Spinal cord (tissue), 9 donors: ENCODE measurements at regions not wholly inside any gene's neighbourhood (a gene's known extent, or its start where the extent isn't known, plus 50 kb on each side); places are given as distances from the start of the nearest gene placed in this dataset.

ENCODE experiments used
- DNase-seq, 6 donors: peaks; one replicate each; pipeline versions ENCODE4 v3.0.0 to v3.0.0-alpha.2; 2013 to 2015; ENCODE audit warnings: low spot score in 6 of 6, low read depth in 4 of 6
- H3K27ac ChIP-seq: one replicate; pipeline ENCODE4 v1.5.1; 2013; ENCODE audit warnings: low read depth, low read length, control low read depth
- H3K27me3 ChIP-seq: one replicate; pipeline ENCODE4 v1.6.1; 2013; ENCODE audit warnings: low read length; ENCODE audit not compliant: control insufficient read depth, insufficient read depth
- H3K36me3 ChIP-seq: one replicate; pipeline ENCODE4 v1.6.1; 2013; ENCODE audit warnings: low read length; ENCODE audit not compliant: control insufficient read depth, insufficient read depth
- H3K4me1 ChIP-seq: one replicate; pipeline ENCODE4 v1.6.1; 2013; ENCODE audit warnings: low read length; ENCODE audit not compliant: control insufficient read depth, insufficient read depth
- H3K4me3 ChIP-seq: one replicate; pipeline ENCODE4 v1.5.1; 2013; ENCODE audit warnings: low read depth, low read length, control low read depth
- H3K9me3 ChIP-seq: one replicate; pipeline ENCODE4 v1.6.1; 2013; ENCODE audit warnings: low read length; ENCODE audit not compliant: control insufficient read depth, insufficient read depth
- WGBS: methylation state at CpG from one replicate; pipeline ENCODE4 v1.1.5; 2013; ENCODE audit warnings: missing lambda C conversion rate; ENCODE audit not compliant: insufficient coverage; 5-methylcytosine and 5-hydroxymethylcytosine counted together
- donor health status: healthy.

DNA sequence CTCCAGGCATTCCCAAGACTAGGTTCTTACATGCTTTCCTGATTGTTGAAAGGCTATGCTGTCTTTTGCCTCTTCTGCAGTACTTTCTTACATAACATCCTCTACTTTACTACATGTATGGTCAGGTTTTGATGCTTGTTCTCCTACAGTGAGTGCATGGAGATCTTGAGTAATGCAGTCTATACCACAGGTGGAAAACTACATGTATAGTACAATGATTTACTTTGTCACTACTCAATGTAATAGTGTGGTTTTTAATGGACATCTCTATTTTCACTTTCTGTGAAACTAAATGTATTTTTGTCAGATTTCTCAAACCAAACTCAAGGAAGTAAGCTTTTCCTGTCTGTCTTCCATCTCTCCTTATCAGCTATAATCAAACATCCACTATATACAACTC, 657.0 kb downstream of the TUSC7 start:
- Histone ChIP-seq H3K27ac (no peak overlapping the region), H3K27me3 (no peaks in the 10 kb centered on the region), H3K4me1 (no peaks in the 10 kb centered on the region), H3K9me3 (no peaks in the 10 kb centered on the region), H3K36me3 (no peaks in the 10 kb centered on the region), H3K4me3 (no peak overlapping the region)
- DNase-seq, result no peak

DNA sequence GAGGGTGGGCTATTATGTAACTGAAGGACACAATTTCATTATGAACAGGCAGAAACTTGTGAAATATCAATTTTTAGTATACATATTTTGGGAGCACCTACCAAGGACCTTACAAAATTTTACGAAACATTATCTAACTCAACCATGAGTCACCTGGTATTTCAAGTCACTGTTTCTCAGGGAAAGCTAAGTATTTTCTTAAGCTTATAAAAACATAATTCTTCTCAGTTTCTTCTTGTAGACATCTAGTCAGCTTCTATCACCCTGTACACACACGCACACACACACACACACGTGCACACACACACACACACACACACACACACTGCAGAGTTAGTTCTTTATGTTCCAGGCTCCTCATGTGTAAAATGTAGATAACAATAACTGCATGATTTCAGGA, 658.3 kb downstream of the TUSC7 start:
- Histone ChIP-seq H3K36me3 (no peaks in the 10 kb centered on the region), H3K4me1 (no peaks in the 10 kb centered on the region), H3K4me3 (no peak overlapping the region), H3K27ac (no peak overlapping the region), H3K9me3 (no peaks in the 10 kb centered on the region), H3K27me3 (no peaks in the 10 kb centered on the region)
- no peak for DNase-seq
- no CpG with 5 or more reads among the region's 3 CpGs for WGBS

- WGBS, result no CpG with 5 or more reads among the region's 2 CpGs
- H3K9me3 ChIP-seq, result peaks cover 4% of the 10 kb centered on the region
- no peak overlapping the region for H3K4me3 ChIP-seq
- H3K4me1 ChIP-seq, result no peaks in the 10 kb centered on the region
- no peak overlapping the region for H3K27ac ChIP-seq
- DNase-seq, result peak in 1 of 6 donors; percentile 53
- H3K36me3 ChIP-seq, result no peaks in the 10 kb centered on the region
- H3K27me3 ChIP-seq, result no peaks in the 10 kb centered on the region
Observed at GRCh38 chr3:117380631-117381030, 671.1 kb downstream of the TUSC7 start.

DNA sequence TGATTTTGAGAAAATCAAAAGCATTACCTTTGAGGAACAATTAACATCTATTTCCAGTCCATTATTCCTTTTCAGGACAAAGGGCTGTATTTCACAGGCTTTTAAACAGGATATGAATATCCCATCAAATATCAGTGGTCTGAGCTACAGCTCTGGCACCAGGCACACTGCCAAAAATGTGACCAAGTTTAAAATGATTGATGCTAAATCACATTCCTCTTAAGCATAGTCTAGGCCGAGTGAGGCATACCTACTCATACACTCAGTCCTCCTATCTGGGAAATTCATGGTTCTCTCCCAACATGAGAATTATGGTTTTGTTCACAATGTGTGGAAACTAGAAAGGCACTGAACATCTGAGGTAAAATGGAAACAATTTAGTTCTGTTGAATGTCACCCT, 683.5 kb downstream of the TUSC7 start:
- Histone ChIP-seq H3K36me3 (no peaks in the 10 kb centered on the region), H3K27ac (no peak overlapping the region), H3K9me3 (no peaks in the 10 kb centered on the region), H3K4me1 (peaks cover 6% of the 10 kb centered on the region), H3K4me3 (no peak overlapping the region), H3K27me3 (no peaks in the 10 kb centered on the region)
- no peak for DNase-seq
- WGBS, result no CpG with 5 or more reads among the region's 1 CpG

- Histone ChIP-seq H3K4me1 (peaks cover 14% of the 10 kb centered on the region), H3K27ac (no peak overlapping the region), H3K36me3 (no peaks in the 10 kb centered on the region), H3K27me3 (no peaks in the 10 kb centered on the region), H3K9me3 (no peaks in the 10 kb centered on the region), H3K4me3 (no peak overlapping the region)
- 28% methylated on average over 8 of the region's 12 CpGs for WGBS
- peak in 2 of 6 donors; percentile 57 to 71 for DNase-seq
Observed at GRCh38 chr3:117398141-117398899, 688.7 kb downstream of the TUSC7 start.

DNA sequence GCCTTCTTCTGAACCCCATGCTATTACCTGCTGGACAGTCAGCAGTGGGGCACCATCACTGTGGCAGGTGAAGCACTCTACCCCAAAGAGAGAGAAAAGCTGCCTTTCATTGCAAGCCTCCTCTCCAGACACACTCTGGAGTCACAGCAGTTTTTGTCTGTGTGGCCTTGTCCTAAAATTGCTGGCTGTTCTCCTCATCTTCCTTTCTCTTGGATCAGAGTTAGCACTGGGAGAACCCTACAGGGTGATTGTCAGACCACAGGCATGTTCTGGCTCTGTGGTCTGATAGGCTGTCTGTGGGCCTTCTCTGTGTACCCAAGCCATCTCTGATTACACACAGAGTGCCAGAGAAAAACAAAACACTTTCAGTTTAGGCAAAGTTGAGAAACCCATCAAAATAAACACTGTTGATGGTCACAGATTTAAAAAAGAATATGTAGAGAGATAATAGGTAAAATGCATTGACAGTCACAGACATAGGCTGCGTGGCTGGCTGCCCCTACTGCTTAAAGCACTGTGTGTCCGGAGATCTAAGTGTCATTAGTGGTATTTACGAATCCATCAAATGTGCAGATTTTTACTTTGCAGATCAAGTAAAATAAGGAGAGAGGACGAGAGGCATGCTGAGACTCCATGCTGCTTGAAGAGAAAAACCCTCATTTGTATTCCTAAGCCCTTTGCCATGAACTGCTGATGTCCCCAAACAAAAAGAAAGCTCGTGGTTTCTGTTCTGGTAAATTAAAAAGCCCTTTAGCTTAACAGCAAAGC, 689.9 kb downstream of the TUSC7 start:
- Histone ChIP-seq H3K4me1 (peaks cover 14% of the 10 kb centered on the region), H3K27ac (peak overlapping the region; percentile 17), H3K27me3 (no peaks in the 10 kb centered on the region), H3K4me3 (no peak overlapping the region), H3K36me3 (no peaks in the 10 kb centered on the region), H3K9me3 (no peaks in the 10 kb centered on the region)
- 22% methylated on average over 3 of the region's 5 CpGs for WGBS
- DNase-seq, result peak in 2 of 6 donors; percentile 41 to 73

GRCh38 chr3:117400303-117400702, 690.7 kb downstream of the TUSC7 start:
- Histone ChIP-seq H3K27me3 (no peaks in the 10 kb centered on the region), H3K9me3 (no peaks in the 10 kb centered on the region), H3K27ac (no peak overlapping the region), H3K4me1 (peaks cover 14% of the 10 kb centered on the region), H3K4me3 (no peak overlapping the region), H3K36me3 (no peaks in the 10 kb centered on the region)
- no peak for DNase-seq
- 44% methylated on average over 6 of the region's 7 CpGs for WGBS

DNA sequence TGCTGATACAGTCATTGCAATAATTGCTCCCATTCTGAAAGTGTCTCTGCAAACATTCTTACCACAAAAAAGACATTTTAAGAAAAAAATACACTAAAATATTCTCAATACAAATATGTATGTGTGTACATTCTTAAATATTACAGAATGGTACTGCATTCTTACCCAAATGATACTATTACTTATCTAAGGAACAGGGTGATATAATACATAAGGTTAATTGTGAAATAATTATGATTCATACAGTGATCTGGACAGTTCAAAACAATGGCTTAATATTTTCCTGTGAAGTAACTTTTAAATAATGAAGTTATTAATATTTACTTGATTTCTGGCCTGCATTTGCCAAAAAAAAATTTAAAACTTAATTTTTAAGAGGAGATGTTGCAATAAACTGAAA, 694.6 kb downstream of the TUSC7 start:
- H3K36me3 ChIP-seq, result no peaks in the 10 kb centered on the region
- H3K27me3 ChIP-seq, result no peaks in the 10 kb centered on the region
- DNase-seq, result no peak
- H3K27ac ChIP-seq, result no peak overlapping the region
- H3K4me1 ChIP-seq, result peaks cover 2% of the 10 kb centered on the region
- H3K9me3 ChIP-seq, result no peaks in the 10 kb centered on the region
- H3K4me3 ChIP-seq, result no peak overlapping the region

GRCh38 chr3:117404730-117405129, 695.2 kb downstream of the TUSC7 start:
- 61% methylated on average over 2 of the region's 2 CpGs for WGBS
- no peak overlapping the region for H3K4me3 ChIP-seq
- H3K36me3 ChIP-seq, result no peaks in the 10 kb centered on the region
- DNase-seq, result peak in 1 of 6 donors; percentile 33
- no peaks in the 10 kb centered on the region for H3K4me1 ChIP-seq
- no peak overlapping the region for H3K27ac ChIP-seq
- H3K27me3 ChIP-seq, result no peaks in the 10 kb centered on the region
- H3K9me3 ChIP-seq, result no peaks in the 10 kb centered on the region

DNA sequence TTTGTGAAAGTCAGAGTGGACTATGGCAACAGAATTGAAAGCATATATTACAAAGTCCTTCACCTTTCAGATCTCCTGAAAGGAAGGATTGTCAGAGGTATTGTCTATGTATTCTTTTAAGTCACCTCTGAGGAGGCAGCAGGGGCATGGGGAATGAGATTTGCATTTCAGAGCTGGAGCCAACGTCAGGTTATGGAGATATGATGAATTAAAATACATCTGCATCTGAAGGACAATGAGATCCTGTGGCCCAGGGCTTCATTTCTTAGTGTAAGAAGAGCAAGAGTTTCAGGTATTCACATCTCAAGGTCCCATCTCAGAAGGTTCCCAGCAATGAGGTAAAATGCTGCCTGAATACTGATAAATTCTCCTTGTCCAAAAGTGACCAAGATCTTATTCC, 695.8 kb downstream of the TUSC7 start:
- H3K27ac ChIP-seq, result no peak overlapping the region
- H3K9me3 ChIP-seq, result no peaks in the 10 kb centered on the region
- no CpG with 5 or more reads among the region's 1 CpG for WGBS
- H3K4me1 ChIP-seq, result no peaks in the 10 kb centered on the region
- DNase-seq, result no peak
- H3K27me3 ChIP-seq, result no peaks in the 10 kb centered on the region
- no peaks in the 10 kb centered on the region for H3K36me3 ChIP-seq
- no peak overlapping the region for H3K4me3 ChIP-seq
